Endothelial cell (in vitro differentiated cells): ENCODE measurements at regions not wholly inside any gene's neighbourhood (a gene's known extent, or its start where the extent isn't known, plus 50 kb on each side); places are given as distances from the start of the nearest gene placed in this dataset.

Experiments used
- DNase-seq: peaks from one replicate; pipeline ENCODE4 v3.0.0; 2021; ENCODE audit warnings: low spot score
- H3K27ac Mint-ChIP-seq: one replicate; pipeline ENCODE4 v1.8.0; 2021; ENCODE audit warnings: mixed read lengths, inconsistent platforms; ENCODE audit not compliant: unreplicated experiment
- H3K27me3 Mint-ChIP-seq: one replicate; pipeline ENCODE4 v1.8.0; 2021; ENCODE audit warnings: mild to moderate bottlenecking, moderate library complexity, mixed read lengths, inconsistent platforms; ENCODE audit not compliant: unreplicated experiment
- H3K36me3 Mint-ChIP-seq: one replicate; pipeline ENCODE4 v1.8.0; 2021; ENCODE audit warnings: mild to moderate bottlenecking, low read depth, mixed read lengths, inconsistent platforms; ENCODE audit not compliant: unreplicated experiment
- H3K4me1 Mint-ChIP-seq: one replicate; pipeline ENCODE4 v1.8.0; 2021; ENCODE audit warnings: mild to moderate bottlenecking, mixed read lengths, inconsistent platforms; ENCODE audit not compliant: unreplicated experiment
- H3K4me3 Mint-ChIP-seq: one replicate; pipeline ENCODE4 v1.8.0; 2021; ENCODE audit warnings: mild to moderate bottlenecking, mixed read lengths, inconsistent platforms; ENCODE audit not compliant: unreplicated experiment
- H3K9me3 Mint-ChIP-seq: one replicate; pipeline ENCODE4 v1.8.0; 2021; ENCODE audit warnings: mixed read lengths, inconsistent platforms; ENCODE audit not compliant: unreplicated experiment
- CTCF ChIP-seq: fragments of 200-600 bp; sonication (generic); IDR thresholded peaks from one replicate; pipeline ENCODE4 v1.5.0; 2021; ENCODE audit warnings: antibody characterized with exemption; ENCODE audit not compliant: unreplicated experiment

- Mint-ChIP-seq H3K9me3 (no peaks in the 10 kb centered on the region), H3K36me3 (no peaks in the 10 kb centered on the region), H3K4me1 (no peaks in the 10 kb centered on the region), H3K27ac (no peak overlapping the region), H3K27me3 (peaks cover 1% of the 10 kb centered on the region), H3K4me3 (no peak overlapping the region)
- no peak for TF ChIP-seq CTCF
- DNase-seq: no peak
Observed at GRCh38 chr13:67951431-67951830, 721.3 kb upstream of the PCDH9 start.

- H3K4me1 Mint-ChIP-seq: no peaks in the 10 kb centered on the region
Observed at GRCh38 chr13:67950603-67951002, 720.5 kb upstream of the PCDH9 start.

GRCh38 chr13:67946131-67946530 lies 716.0 kb upstream of the PCDH9 start:
- Mint-ChIP-seq H3K4me1 (no peaks in the 10 kb centered on the region), H3K9me3 (no peaks in the 10 kb centered on the region), H3K27me3 (peaks cover 1% of the 10 kb centered on the region), H3K27ac (no peak overlapping the region), H3K36me3 (no peaks in the 10 kb centered on the region), H3K4me3 (no peak overlapping the region)
- no peak for TF ChIP-seq CTCF
- DNase-seq: no peak

More at GRCh38 chr13:67950603-67951002, 720.5 kb upstream of the PCDH9 start:
- Mint-ChIP-seq H3K36me3 (no peaks in the 10 kb centered on the region), H3K4me3 (no peak overlapping the region), H3K9me3 (no peaks in the 10 kb centered on the region), H3K27me3 (peaks cover 1% of the 10 kb centered on the region), H3K27ac (no peak overlapping the region)
- no peak for DNase-seq
- no peak for TF ChIP-seq CTCF

GRCh38 chr13:67943116-67943515 lies 713.0 kb upstream of the PCDH9 start:
- Mint-ChIP-seq H3K27me3 (no peaks in the 10 kb centered on the region), H3K4me3 (no peak overlapping the region), H3K27ac (no peak overlapping the region), H3K4me1 (no peaks in the 10 kb centered on the region), H3K36me3 (no peaks in the 10 kb centered on the region), H3K9me3 (no peaks in the 10 kb centered on the region)
- no peak for DNase-seq
- TF ChIP-seq CTCF: no peak

- Mint-ChIP-seq H3K9me3 (no peaks in the 10 kb centered on the region), H3K4me1 (no peaks in the 10 kb centered on the region), H3K4me3 (no peak overlapping the region), H3K36me3 (no peaks in the 10 kb centered on the region), H3K27ac (no peak overlapping the region), H3K27me3 (no peaks in the 10 kb centered on the region)
- no peak for DNase-seq
- TF ChIP-seq CTCF: no peak
Observed at GRCh38 chr13:67935626-67936025, 705.5 kb upstream of the PCDH9 start.
